CD14-positive monocyte (primary cell): ENCODE measurements at regions not wholly inside any gene's neighbourhood (a gene's known extent, or its start where the extent isn't known, plus 50 kb on each side); places are given as distances from the start of the nearest gene placed in this dataset.

Experiments used
- DNase-seq, 3 donors: peaks; one replicate each; pipeline ENCODE4 v3.0.0-alpha.2; 2011 to 2022
- H2AFZ ChIP-seq: 2 replicates; pipeline ENCODE4 v1.6.0; 2012; ENCODE audit warnings: mild to moderate bottlenecking, low read depth, low read length, inconsistent platforms; ENCODE audit not compliant: insufficient read depth, poor library complexity, severe bottlenecking
- H3K27ac ChIP-seq, 2 donors: 1 replicate in 1 of 2; 2 replicates in 1 of 2; pipeline ENCODE4 v1.5.1; 2012 to 2013; ENCODE audit warnings: low read length in 2 of 2, control low read depth in 1 of 2, inconsistent platforms in 1 of 2, low read depth in 1 of 2, mild to moderate bottlenecking in 1 of 2
- H3K27me3 ChIP-seq, 2 donors: one replicate each; pipeline versions ENCODE4 v1.6.0 to v1.6.1; 2011 to 2013; ENCODE audit warnings: low read length in 2 of 2; ENCODE audit not compliant: control insufficient read depth in 2 of 2, insufficient read depth in 2 of 2
- H3K36me3 ChIP-seq, 2 donors: replicated peaks in 1 of 2; 1 replicate in 1 of 2; 2 replicates in 1 of 2; pipeline versions ENCODE4 v1.5.1 to v1.6.1; 2012 to 2013; ENCODE audit warnings: low read length in 2 of 2, control low read depth in 1 of 2, inconsistent platforms in 1 of 2, mild to moderate bottlenecking in 1 of 2; ENCODE audit not compliant: insufficient read depth in 2 of 2, control insufficient read depth in 1 of 2
- H3K4me1 ChIP-seq, 2 donors: 1 replicate in 1 of 2; 2 replicates in 1 of 2; pipeline versions ENCODE4 v1.5.1 to v1.6.1; 2012 to 2013; ENCODE audit warnings: low read length in 2 of 2, control low read depth in 1 of 2, inconsistent platforms in 1 of 2, mild to moderate bottlenecking in 1 of 2, moderate library complexity in 1 of 2; ENCODE audit not compliant: insufficient read depth in 2 of 2, control insufficient read depth in 1 of 2
- H3K4me2 ChIP-seq: replicated peaks from 2 replicates; pipeline ENCODE3; 2012; ENCODE audit warnings: low read length, moderate library complexity, mild to moderate bottlenecking; ENCODE audit not compliant: poor library complexity, severe bottlenecking; ENCODE audit errors: extremely low read depth
- H3K4me3 ChIP-seq, 3 experiments: fragments of 200-600 bp in 1 of 3; sonication (generic) in 1 of 3; replicated peaks in 1 of 3; 1 replicate in 2 of 3; 2 replicates in 1 of 3; pipeline ENCODE4 v1.5.1; 2011 to 2013; ENCODE audit warnings: low read length in 3 of 3, mild to moderate bottlenecking in 3 of 3, control low read depth in 2 of 3, low read depth in 2 of 3, inconsistent platforms in 1 of 3, moderate library complexity in 1 of 3
- H3K79me2 ChIP-seq: 2 replicates; pipeline ENCODE4 v1.6.0; 2012; ENCODE audit warnings: mild to moderate bottlenecking, control low read depth, inconsistent platforms, low read length, moderate library complexity; ENCODE audit not compliant: insufficient read depth
- H3K9ac ChIP-seq: 2 replicates; pipeline ENCODE4 v1.6.0; 2017; ENCODE audit warnings: low read length, mild to moderate bottlenecking; ENCODE audit not compliant: insufficient read depth, poor library complexity, severe bottlenecking
- H3K9me3 ChIP-seq, 2 donors: replicated peaks in 1 of 2; 1 replicate in 1 of 2; 2 replicates in 1 of 2; pipeline versions ENCODE4 v1.5.1 to v1.6.1; 2012 to 2013; ENCODE audit warnings: low read length in 2 of 2, control low read depth in 1 of 2; ENCODE audit not compliant: control insufficient read depth in 1 of 2, insufficient read depth in 1 of 2
- H4K20me1 ChIP-seq: 2 replicates; pipeline ENCODE4 v1.6.0; 2012; ENCODE audit warnings: mild to moderate bottlenecking, low read length, control low read depth, moderate library complexity; ENCODE audit not compliant: insufficient read depth
- H3K27ac Mint-ChIP-seq, 7 donors: one replicate each; pipeline ENCODE4 v1.8.0; 2020; ENCODE audit warnings: mild to moderate bottlenecking in 7 of 7, mixed read lengths in 7 of 7, moderate library complexity in 6 of 7, inconsistent platforms in 2 of 7
- H3K27me3 Mint-ChIP-seq, 3 donors: one replicate each; pipeline ENCODE4 v1.8.0; 2021 to 2022; ENCODE audit warnings: low read depth in 3 of 3, mild to moderate bottlenecking in 3 of 3, mixed read lengths in 3 of 3, moderate library complexity in 3 of 3, inconsistent platforms in 1 of 3
- H3K36me3 Mint-ChIP-seq, 2 donors: one replicate each; pipeline ENCODE4 v1.8.0; 2020; ENCODE audit warnings: mixed read lengths in 2 of 2, inconsistent platforms in 1 of 2, mild to moderate bottlenecking in 1 of 2
- H3K4me1 Mint-ChIP-seq: one replicate; pipeline ENCODE4 v1.8.0; 2020; ENCODE audit warnings: mild to moderate bottlenecking, mixed read lengths
- H3K4me3 Mint-ChIP-seq, 2 donors: one replicate each; pipeline ENCODE4 v1.8.0; 2020; ENCODE audit warnings: mild to moderate bottlenecking in 2 of 2, mixed read lengths in 2 of 2, moderate library complexity in 1 of 2
- H3K9me3 Mint-ChIP-seq, 7 donors: one replicate each; pipeline ENCODE4 v1.8.0; 2020 to 2022; ENCODE audit warnings: mixed read lengths in 7 of 7, mild to moderate bottlenecking in 6 of 7, moderate library complexity in 6 of 7, inconsistent platforms in 2 of 7
- WGBS: methylation state at CpG from one replicate; pipeline ENCODE4 v1.1.5; 2013; ENCODE audit warnings: missing lambda C conversion rate; ENCODE audit not compliant: insufficient coverage; 5-methylcytosine and 5-hydroxymethylcytosine counted together
- intact Hi-C, 2 donors: fragments of 100-400 bp; cut with micrococcal nuclease; formaldehyde crosslinking; loops; one replicate each; pipeline versions ENCODE4 v1.15.0 to v1.15.1; 2023
- TF ChIP-seq, protein P1 (sequence below): fragments of 200-600 bp; IDR thresholded peaks from one replicate; pipeline ENCODE4 v1.8.0; 2022; ENCODE audit warnings: antibody characterized with exemption, mild to moderate bottlenecking

DNA sequence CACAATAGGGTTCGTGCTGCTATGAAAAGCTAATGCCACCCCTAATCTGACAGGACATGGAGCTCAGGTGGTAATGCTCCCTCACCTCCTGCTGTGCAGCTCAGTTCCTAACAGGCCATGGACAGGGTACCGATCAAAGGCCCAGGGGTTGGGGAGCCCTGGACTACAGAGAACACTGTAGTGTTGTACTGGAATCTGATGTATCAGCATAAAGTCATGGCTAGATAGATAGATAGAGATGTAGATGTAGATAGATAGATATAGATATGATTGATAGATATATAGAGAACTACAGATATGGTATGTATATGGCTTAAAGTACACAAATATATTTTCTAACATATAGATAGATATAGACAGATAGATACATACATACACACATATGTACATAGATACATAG is 112.3 kb upstream of the MPPED2 start:
- Histone ChIP-seq H3K36me3 (no peaks in the 10 kb centered on the region), H3K9ac (no peak overlapping the region), H3K79me2 (no peaks in the 10 kb centered on the region), H3K4me2 (no peak overlapping the region), H2AFZ (no peak overlapping the region), H3K27me3 (no peaks in the 10 kb centered on the region), H3K4me3 (no peak overlapping the region), H3K9me3 (no peaks in the 10 kb centered on the region), H3K4me1 (no peaks in the 10 kb centered on the region), H3K27ac (no peak overlapping the region), H4K20me1 (no peaks in the 10 kb centered on the region)
- Mint-ChIP-seq H3K36me3 (no peaks in the 10 kb centered on the region), H3K9me3 (peaks cover 0 to 6% (median 3%) of the 10 kb centered on the region in 7 donors), H3K27me3 (no peaks in the 10 kb centered on the region), H3K4me1 (no peaks in the 10 kb centered on the region), H3K27ac (no peak overlapping the region), H3K4me3 (no peak overlapping the region)
- DNase-seq, result no peak
- 100% methylated on average over 2 of the region's 2 CpGs for WGBS
- TF ChIP-seq, protein P1, sequence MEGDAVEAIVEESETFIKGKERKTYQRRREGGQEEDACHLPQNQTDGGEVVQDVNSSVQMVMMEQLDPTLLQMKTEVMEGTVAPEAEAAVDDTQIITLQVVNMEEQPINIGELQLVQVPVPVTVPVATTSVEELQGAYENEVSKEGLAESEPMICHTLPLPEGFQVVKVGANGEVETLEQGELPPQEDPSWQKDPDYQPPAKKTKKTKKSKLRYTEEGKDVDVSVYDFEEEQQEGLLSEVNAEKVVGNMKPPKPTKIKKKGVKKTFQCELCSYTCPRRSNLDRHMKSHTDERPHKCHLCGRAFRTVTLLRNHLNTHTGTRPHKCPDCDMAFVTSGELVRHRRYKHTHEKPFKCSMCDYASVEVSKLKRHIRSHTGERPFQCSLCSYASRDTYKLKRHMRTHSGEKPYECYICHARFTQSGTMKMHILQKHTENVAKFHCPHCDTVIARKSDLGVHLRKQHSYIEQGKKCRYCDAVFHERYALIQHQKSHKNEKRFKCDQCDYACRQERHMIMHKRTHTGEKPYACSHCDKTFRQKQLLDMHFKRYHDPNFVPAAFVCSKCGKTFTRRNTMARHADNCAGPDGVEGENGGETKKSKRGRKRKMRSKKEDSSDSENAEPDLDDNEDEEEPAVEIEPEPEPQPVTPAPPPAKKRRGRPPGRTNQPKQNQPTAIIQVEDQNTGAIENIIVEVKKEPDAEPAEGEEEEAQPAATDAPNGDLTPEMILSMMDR, result no peak
- intact Hi-C loops, result no loop called here

DNA sequence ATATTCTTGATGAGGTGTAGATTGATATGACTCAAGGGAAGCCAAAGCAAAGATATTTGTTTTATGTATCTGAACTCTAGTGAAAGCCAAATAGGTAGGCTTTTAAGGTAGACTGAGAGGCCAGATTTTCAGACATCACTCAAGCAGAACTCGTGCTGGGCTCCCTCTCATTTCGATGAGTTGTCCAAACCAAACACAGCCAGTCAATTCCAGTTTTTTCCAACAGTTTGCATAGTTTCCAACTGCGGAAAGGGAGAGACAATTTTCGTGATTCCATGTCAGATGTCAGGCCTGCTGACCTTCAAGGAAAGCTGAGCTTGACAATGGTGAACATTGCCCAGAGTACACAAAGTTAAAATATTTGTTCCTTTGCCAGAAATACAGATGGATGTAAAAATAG is 110.9 kb upstream of the MPPED2 start:
- H4K20me1 ChIP-seq, result no peaks in the 10 kb centered on the region
- intact Hi-C loops, result no loop called here
- Mint-ChIP-seq H3K36me3 (no peaks in the 10 kb centered on the region), H3K9me3 (peaks cover 0 to 7% (median 3%) of the 10 kb centered on the region in 7 donors), H3K27ac (no peak overlapping the region), H3K27me3 (no peaks in the 10 kb centered on the region), H3K4me1 (no peaks in the 10 kb centered on the region), H3K4me3 (no peak overlapping the region)
- no peak overlapping the region for H3K4me3 ChIP-seq
- TF ChIP-seq, protein P1, result no peak
- WGBS, result 80% methylated on average over 2 of the region's 4 CpGs
- H3K9me3 ChIP-seq, result no peaks in the 10 kb centered on the region
- no peak overlapping the region for H2AFZ ChIP-seq
- H3K27ac ChIP-seq, result no peak overlapping the region
- H3K9ac ChIP-seq, result no peak overlapping the region
- H3K4me1 ChIP-seq, result no peaks in the 10 kb centered on the region
- H3K4me2 ChIP-seq, result no peak overlapping the region
- H3K36me3 ChIP-seq, result no peaks in the 10 kb centered on the region
- H3K79me2 ChIP-seq, result no peaks in the 10 kb centered on the region
- no peak for DNase-seq
- no peaks in the 10 kb centered on the region for H3K27me3 ChIP-seq
